ENCODE measurements at regions not wholly inside any gene's neighbourhood (a gene's known extent, or its start where the extent isn't known, plus 50 kb on each side); places are given as distances from the start of the nearest gene placed in this dataset.

DNA sequence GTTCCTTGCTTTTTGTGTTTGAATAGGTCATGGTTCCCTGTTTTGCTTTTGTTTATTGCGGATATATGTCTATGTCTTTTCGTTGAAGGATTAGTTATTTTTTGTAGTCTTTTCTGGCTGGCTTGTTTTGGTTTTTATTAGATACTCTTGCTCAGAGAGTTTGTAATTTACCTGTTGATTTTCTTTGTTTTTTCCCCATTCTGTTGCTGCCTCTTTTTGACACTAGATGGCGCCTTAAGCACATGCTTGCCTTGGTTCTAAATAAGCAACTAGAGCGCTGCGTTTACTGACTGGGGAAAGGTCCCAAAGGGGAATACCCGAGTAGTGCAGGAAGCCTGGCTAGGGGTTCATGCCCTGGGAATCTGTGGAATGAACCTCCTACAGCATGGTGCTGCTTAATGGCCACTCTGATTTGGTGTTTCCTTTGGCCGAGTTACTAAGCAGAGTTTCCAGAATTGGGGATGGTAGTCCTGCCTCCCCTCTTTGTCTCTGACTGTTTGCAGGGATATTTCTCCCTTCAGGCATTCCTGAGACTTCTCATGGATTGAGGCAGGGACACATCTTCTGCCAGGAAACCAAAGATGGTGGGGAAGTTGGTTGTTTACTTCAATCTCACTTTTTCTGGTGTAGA, 143.2 kb downstream of the PTPRU start:
- DNase-seq = peak; percentile 79

Measured in NCI-H1694 (cell line).